ENCODE measurements at regions not wholly inside any gene's neighbourhood (a gene's known extent, or its start where the extent isn't known, plus 50 kb on each side); places are given as distances from the start of the nearest gene placed in this dataset.
A peak's percentile ranks its signal among the peaks of the same experiment; 100 is the strongest.
"Not testable (repeated sequence)": the region's sequence is repeated elsewhere in the genome, so short reads cannot be mapped to it uniquely, and the experiment has no call there.

DNA sequence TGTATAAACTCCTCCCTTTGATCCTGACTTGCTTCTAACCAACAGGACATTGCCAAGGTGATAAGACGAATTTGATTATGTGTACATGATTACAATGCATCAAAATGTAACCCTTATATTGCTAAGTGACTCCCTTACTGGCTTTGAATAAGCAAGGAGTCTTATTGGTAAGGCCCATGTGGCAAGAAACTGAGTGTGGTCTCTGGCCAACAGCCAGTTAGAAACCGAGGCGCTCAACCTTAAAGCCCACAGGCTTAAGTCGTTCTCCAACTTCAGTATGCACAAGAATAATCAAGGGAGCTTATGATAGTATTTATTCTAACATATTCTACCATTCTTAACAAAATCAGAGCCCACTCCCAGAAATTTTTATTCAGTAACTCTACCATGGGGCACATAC lies 374.2 kb upstream of the F9 start:
- Histone ChIP-seq H3K36me3 (ENCODE audit: control insufficient read depth in 3 of 3, insufficient read depth in 2 of 3, low read depth in 1 of 3, low read length in 3 of 3) (no peaks in the 10 kb centered on the region), H3K4me1 (ENCODE audit: control insufficient read depth in 3 of 3, insufficient read depth in 2 of 3, low read depth in 1 of 3, low read length in 2 of 3) (no peaks in the 10 kb centered on the region), H3K4me3 (ENCODE audit: low read depth in 1 of 3, low read length in 3 of 3) (no peak overlapping the region), H3K27ac (ENCODE audit: low read depth in 1 of 3, low read length in 2 of 3) (no peak overlapping the region), H3K9me3 (ENCODE audit: control insufficient read depth in 2 of 2, insufficient read depth in 1 of 2, low read depth in 1 of 2, low read length in 1 of 2) (no peaks in the 10 kb centered on the region), H3K27me3 (ENCODE audit: control insufficient read depth in 3 of 3, insufficient read depth in 3 of 3, low read length in 3 of 3) (no peaks in the 10 kb centered on the region)
- no peak for FAIRE-seq
- no peak for DNase-seq
- 70 to 77% (median 76%) methylated on average over 4 of the region's 4 CpGs for WGBS, 3 donors

GRCh38 chrX:139146625-139147024 lies 383.9 kb upstream of the F9 start:
- H3K36me3 ChIP-seq (ENCODE audit: control insufficient read depth in 3 of 3, insufficient read depth in 2 of 3, low read depth in 1 of 3, low read length in 3 of 3); H3K4me1 ChIP-seq (ENCODE audit: control insufficient read depth in 3 of 3, insufficient read depth in 2 of 3, low read depth in 1 of 3, low read length in 2 of 3); DNase-seq; H3K27ac ChIP-seq (ENCODE audit: low read depth in 1 of 3, low read length in 2 of 3); FAIRE-seq; H3K9me3 ChIP-seq (ENCODE audit: control insufficient read depth in 2 of 2, insufficient read depth in 1 of 2, low read depth in 1 of 2, low read length in 1 of 2); H3K27me3 ChIP-seq (ENCODE audit: control insufficient read depth in 3 of 3, insufficient read depth in 3 of 3, low read length in 3 of 3); H3K4me3 ChIP-seq (ENCODE audit: low read depth in 1 of 3, low read length in 3 of 3): not testable (repeated sequence)
- 85 to 92% (median 91%) methylated on average over 5 of the region's 5 CpGs for WGBS, 3 donors

- WGBS, 3 donors = 54 to 66% (median 66%) methylated on average over 3 of the region's 3 CpGs
- DNase-seq = no peak
- no peaks in the 10 kb centered on the region for H3K4me1 ChIP-seq (ENCODE audit: control insufficient read depth in 3 of 3, insufficient read depth in 2 of 3, low read depth in 1 of 3, low read length in 2 of 3)
- no peak overlapping the region for H3K27ac ChIP-seq (ENCODE audit: low read depth in 1 of 3, low read length in 2 of 3)
- no peaks in the 10 kb centered on the region for H3K9me3 ChIP-seq (ENCODE audit: control insufficient read depth in 2 of 2, insufficient read depth in 1 of 2, low read depth in 1 of 2, low read length in 1 of 2)
- FAIRE-seq = no peak
- no peaks in the 10 kb centered on the region for H3K36me3 ChIP-seq (ENCODE audit: control insufficient read depth in 3 of 3, insufficient read depth in 2 of 3, low read depth in 1 of 3, low read length in 3 of 3)
- H3K4me3 ChIP-seq (ENCODE audit: low read depth in 1 of 3, low read length in 3 of 3) = no peak overlapping the region
- H3K27me3 ChIP-seq (ENCODE audit: control insufficient read depth in 3 of 3, insufficient read depth in 3 of 3, low read length in 3 of 3) = no peaks in the 10 kb centered on the region
Observed at GRCh38 chrX:139141370-139141769, 389.2 kb upstream of the F9 start.

DNA sequence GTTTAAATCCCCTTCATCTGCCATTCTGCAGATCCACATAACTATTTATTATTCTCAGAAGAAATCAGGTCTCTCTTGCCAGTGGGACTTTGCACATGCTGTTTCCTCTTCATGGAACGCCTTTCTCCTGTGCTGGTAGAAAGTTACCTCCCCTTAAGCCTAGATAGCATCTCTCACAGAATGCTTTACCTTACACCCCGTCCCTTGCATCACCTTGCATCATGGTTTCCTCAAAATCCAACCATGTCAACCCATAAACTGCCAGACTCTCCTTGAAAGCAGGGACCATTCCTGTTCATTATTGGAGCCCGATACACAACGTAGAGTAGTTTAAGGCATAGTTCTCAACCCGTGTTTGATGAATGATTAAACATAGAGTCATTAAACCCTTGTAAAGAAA lies 396.2 kb upstream of the F9 start:
- FAIRE-seq (no peak), DNase-seq (no peak)
- no peaks in the 10 kb centered on the region for H3K27me3 ChIP-seq (ENCODE audit: control insufficient read depth in 3 of 3, insufficient read depth in 3 of 3, low read length in 3 of 3)
- H3K36me3 ChIP-seq (ENCODE audit: control insufficient read depth in 3 of 3, insufficient read depth in 2 of 3, low read depth in 1 of 3, low read length in 3 of 3) = no peaks in the 10 kb centered on the region
- no peaks in the 10 kb centered on the region for H3K9me3 ChIP-seq (ENCODE audit: control insufficient read depth in 2 of 2, insufficient read depth in 1 of 2, low read depth in 1 of 2, low read length in 1 of 2)
- no peaks in the 10 kb centered on the region for H3K4me1 ChIP-seq (ENCODE audit: control insufficient read depth in 3 of 3, insufficient read depth in 2 of 3, low read depth in 1 of 3, low read length in 2 of 3)
- H3K27ac ChIP-seq (ENCODE audit: low read depth in 1 of 3, low read length in 2 of 3) = no peak overlapping the region
- no peak overlapping the region for H3K4me3 ChIP-seq (ENCODE audit: low read depth in 1 of 3, low read length in 3 of 3)
- WGBS, 3 donors = 73 to 86% (median 74%) methylated on average over 5 of the region's 5 CpGs

- H3K27ac ChIP-seq (ENCODE audit: low read depth in 1 of 3, low read length in 2 of 3) = no peak overlapping the region
- 0 to 24% (median 9%) methylated on average over 2 of the region's 2 CpGs for WGBS, 3 donors
- DNase-seq (peak; percentile 6 to 38), FAIRE-seq (no peak)
- H3K4me3 ChIP-seq (ENCODE audit: low read depth in 1 of 3, low read length in 3 of 3) = no peak overlapping the region
- no peaks in the 10 kb centered on the region for H3K4me1 ChIP-seq (ENCODE audit: control insufficient read depth in 3 of 3, insufficient read depth in 2 of 3, low read depth in 1 of 3, low read length in 2 of 3)
- H3K9me3 ChIP-seq (ENCODE audit: control insufficient read depth in 2 of 2, insufficient read depth in 1 of 2, low read depth in 1 of 2, low read length in 1 of 2) = no peaks in the 10 kb centered on the region
- no peaks in the 10 kb centered on the region for H3K27me3 ChIP-seq (ENCODE audit: control insufficient read depth in 3 of 3, insufficient read depth in 3 of 3, low read length in 3 of 3)
- no peaks in the 10 kb centered on the region for H3K36me3 ChIP-seq (ENCODE audit: control insufficient read depth in 3 of 3, insufficient read depth in 2 of 3, low read depth in 1 of 3, low read length in 3 of 3)
Observed at GRCh38 chrX:139126493-139126892, 404.0 kb upstream of the F9 start.

DNA sequence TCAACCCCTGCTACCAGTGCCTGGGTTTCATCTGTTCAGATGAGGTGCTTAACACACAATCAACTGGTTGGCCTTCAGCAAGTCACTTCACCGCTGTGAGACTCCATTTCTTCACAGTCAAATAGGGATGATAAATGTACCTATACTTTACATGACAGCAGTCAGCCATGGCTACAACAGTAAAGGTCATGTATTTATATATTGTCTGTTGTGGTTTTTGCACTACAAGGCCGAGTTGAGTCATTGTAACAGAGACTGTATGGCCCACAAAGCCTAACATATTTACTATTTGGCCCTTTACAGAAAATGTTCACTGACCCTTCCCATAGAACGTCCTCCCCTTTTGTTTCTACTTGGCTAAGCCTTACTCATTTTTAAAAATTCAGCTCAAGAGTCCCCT lies 404.6 kb upstream of the F9 start:
- FAIRE-seq (no peak), DNase-seq (no peak)
- Histone ChIP-seq H3K4me3 (ENCODE audit: low read depth in 1 of 3, low read length in 3 of 3) (no peak overlapping the region), H3K9me3 (ENCODE audit: control insufficient read depth in 2 of 2, insufficient read depth in 1 of 2, low read depth in 1 of 2, low read length in 1 of 2) (no peaks in the 10 kb centered on the region), H3K4me1 (ENCODE audit: control insufficient read depth in 3 of 3, insufficient read depth in 2 of 3, low read depth in 1 of 3, low read length in 2 of 3) (no peaks in the 10 kb centered on the region), H3K27ac (ENCODE audit: low read depth in 1 of 3, low read length in 2 of 3) (no peak overlapping the region), H3K36me3 (ENCODE audit: control insufficient read depth in 3 of 3, insufficient read depth in 2 of 3, low read depth in 1 of 3, low read length in 3 of 3) (no peaks in the 10 kb centered on the region), H3K27me3 (ENCODE audit: control insufficient read depth in 3 of 3, insufficient read depth in 3 of 3, low read length in 3 of 3) (no peaks in the 10 kb centered on the region)
- 68 to 90% (median 78%) methylated on average over 3 of the region's 3 CpGs for WGBS, 3 donors

GRCh38 chrX:139121616-139122286 lies 408.8 kb upstream of the F9 start:
- Histone ChIP-seq H3K4me3 (ENCODE audit: low read depth in 1 of 3, low read length in 3 of 3) (no peak overlapping the region), H3K27me3 (ENCODE audit: control insufficient read depth in 3 of 3, insufficient read depth in 3 of 3, low read length in 3 of 3) (no peaks in the 10 kb centered on the region), H3K4me1 (ENCODE audit: control insufficient read depth in 3 of 3, insufficient read depth in 2 of 3, low read depth in 1 of 3, low read length in 2 of 3) (no peaks in the 10 kb centered on the region), H3K27ac (ENCODE audit: low read depth in 1 of 3, low read length in 2 of 3) (no peak overlapping the region), H3K9me3 (ENCODE audit: control insufficient read depth in 2 of 2, insufficient read depth in 1 of 2, low read depth in 1 of 2, low read length in 1 of 2) (no peaks in the 10 kb centered on the region), H3K36me3 (ENCODE audit: control insufficient read depth in 3 of 3, insufficient read depth in 2 of 3, low read depth in 1 of 3, low read length in 3 of 3) (no peaks in the 10 kb centered on the region)
- DNase-seq (no peak), FAIRE-seq (no peak)
- WGBS, 3 donors = 46 to 68% (median 56%) methylated on average over 4 of the region's 4 CpGs

DNA sequence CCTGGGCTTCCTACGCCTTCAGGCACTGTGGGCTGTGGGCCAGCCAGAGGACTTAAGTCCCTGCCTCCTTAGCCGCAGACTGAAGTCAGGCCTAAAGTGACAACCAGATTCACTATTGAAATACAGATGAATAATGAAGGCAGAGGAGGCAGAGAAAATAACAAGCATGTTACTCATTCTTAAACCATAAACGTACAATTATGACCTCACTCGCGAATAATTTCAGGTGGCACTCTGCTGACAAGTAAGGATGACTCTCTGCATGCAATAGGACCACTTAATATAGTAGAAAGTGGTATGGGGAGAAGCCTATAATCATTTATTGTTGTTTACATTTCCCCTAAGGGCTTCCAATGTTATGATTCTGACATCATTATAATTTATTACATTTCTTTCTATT lies 409.2 kb upstream of the FGF13 start:
- no peak for DNase-seq
- no peaks in the 10 kb centered on the region for H3K9me3 ChIP-seq (ENCODE audit: control insufficient read depth in 2 of 2, insufficient read depth in 1 of 2, low read depth in 1 of 2, low read length in 1 of 2)
- H3K27ac ChIP-seq (ENCODE audit: low read depth in 1 of 3, low read length in 2 of 3) = no peak overlapping the region
- 78 to 88% (median 81%) methylated on average over 5 of the region's 5 CpGs for WGBS, 3 donors
- no peak for FAIRE-seq
- H3K4me1 ChIP-seq (ENCODE audit: control insufficient read depth in 3 of 3, insufficient read depth in 2 of 3, low read depth in 1 of 3, low read length in 2 of 3) = no peaks in the 10 kb centered on the region
- no peaks in the 10 kb centered on the region for H3K36me3 ChIP-seq (ENCODE audit: control insufficient read depth in 3 of 3, insufficient read depth in 2 of 3, low read depth in 1 of 3, low read length in 3 of 3)
- H3K4me3 ChIP-seq (ENCODE audit: low read depth in 1 of 3, low read length in 3 of 3) = no peak overlapping the region
- no peaks in the 10 kb centered on the region for H3K27me3 ChIP-seq (ENCODE audit: control insufficient read depth in 3 of 3, insufficient read depth in 3 of 3, low read length in 3 of 3)

GRCh38 chrX:139113708-139114107 lies 402.2 kb upstream of the FGF13 start:
- H3K36me3 ChIP-seq (ENCODE audit: control insufficient read depth in 3 of 3, insufficient read depth in 2 of 3, low read depth in 1 of 3, low read length in 3 of 3) = no peaks in the 10 kb centered on the region
- no peaks in the 10 kb centered on the region for H3K27me3 ChIP-seq (ENCODE audit: control insufficient read depth in 3 of 3, insufficient read depth in 3 of 3, low read length in 3 of 3)
- no peak overlapping the region for H3K4me3 ChIP-seq (ENCODE audit: low read depth in 1 of 3, low read length in 3 of 3)
- H3K4me1 ChIP-seq (ENCODE audit: control insufficient read depth in 3 of 3, insufficient read depth in 2 of 3, low read depth in 1 of 3, low read length in 2 of 3) = no peaks in the 10 kb centered on the region
- FAIRE-seq (no peak), DNase-seq (no peak)
- no peaks in the 10 kb centered on the region for H3K9me3 ChIP-seq (ENCODE audit: control insufficient read depth in 2 of 2, insufficient read depth in 1 of 2, low read depth in 1 of 2, low read length in 1 of 2)
- H3K27ac ChIP-seq (ENCODE audit: low read depth in 1 of 3, low read length in 2 of 3) = no peak overlapping the region
- 69 to 77% (median 76%) methylated on average over 6 of the region's 6 CpGs for WGBS, 3 donors
